ENCODE measurements at regions not wholly inside any gene's neighbourhood (a gene's known extent, or its start where the extent isn't known, plus 50 kb on each side); places are given as distances from the start of the nearest gene placed in this dataset.
"Not testable (repeated sequence)": the region's sequence is repeated elsewhere in the genome, so short reads cannot be mapped to it uniquely, and the experiment has no call there.

DNA sequence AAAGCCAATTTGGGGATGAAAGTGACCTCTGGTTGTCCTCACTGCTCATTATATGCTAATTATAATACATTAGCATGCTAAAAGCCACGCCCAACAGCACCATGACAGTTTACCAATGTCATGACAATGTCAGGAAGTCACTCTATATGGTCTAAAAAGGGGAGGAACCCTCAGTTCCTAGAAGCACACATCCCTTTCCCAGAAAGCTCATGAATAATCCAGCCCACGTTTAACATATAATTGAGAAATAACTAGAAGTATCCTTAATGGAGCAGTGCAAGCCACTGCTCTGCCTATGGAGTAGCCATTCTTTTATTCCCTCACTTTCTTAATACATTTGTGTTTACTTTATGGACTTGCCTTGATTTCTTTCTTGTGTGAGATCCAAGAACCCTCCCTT lies 215.3 kb downstream of the SPIN4 start:
- TF ChIP-seq ZNF274 (IDR thresholded peaks at IDR 0.05; ENCODE audit: low read depth, low read length); YY1 (IDR thresholded peaks at IDR 0.05; ENCODE audit: insufficient read depth, insufficient read length); SUZ12 (IDR thresholded peaks at IDR 0.05; ENCODE audit: extremely low read depth, insufficient read depth, insufficient read length): not testable (repeated sequence)

Measured in NT2/D1 (cell line).